Bronchial epithelial cell (primary cell): ENCODE measurements at regions not wholly inside any gene's neighbourhood (a gene's known extent, or its start where the extent isn't known, plus 50 kb on each side); places are given as distances from the start of the nearest gene placed in this dataset.

Experiments
- DNase-seq: peaks from one replicate; pipeline ENCODE4 v3.0.0-alpha.2; 2010; ENCODE audit warnings: low read depth
- FAIRE-seq: peaks from 2 replicates; lab custom pipeline; 2011; peaks lifted over from hg19 to GRCh38; lab: Jason Lieb, UNC
- H3K27me3 ChIP-seq: 2 replicates; pipeline ENCODE4 v1.5.1; 2011; ENCODE audit warnings: low read length; ENCODE audit not compliant: control insufficient read depth, insufficient read depth
- H3K36me3 ChIP-seq: 2 replicates; pipeline ENCODE4 v1.5.1; 2011; ENCODE audit warnings: low read length; ENCODE audit not compliant: control insufficient read depth, insufficient read depth
- H3K4me3 ChIP-seq: 2 replicates; pipeline ENCODE4 v1.5.1; 2011; ENCODE audit warnings: mild to moderate bottlenecking, low read depth, low read length, control low read depth
- TF ChIP-seq, protein P1 (sequence below): IDR thresholded peaks from 2 replicates; pipeline ENCODE4 v1.5.1; 2011; ENCODE audit warnings: mild to moderate bottlenecking, moderate library complexity, low read length, control low read depth, inconsistent platforms; ENCODE audit not compliant: insufficient read depth, severe bottlenecking

DNA sequence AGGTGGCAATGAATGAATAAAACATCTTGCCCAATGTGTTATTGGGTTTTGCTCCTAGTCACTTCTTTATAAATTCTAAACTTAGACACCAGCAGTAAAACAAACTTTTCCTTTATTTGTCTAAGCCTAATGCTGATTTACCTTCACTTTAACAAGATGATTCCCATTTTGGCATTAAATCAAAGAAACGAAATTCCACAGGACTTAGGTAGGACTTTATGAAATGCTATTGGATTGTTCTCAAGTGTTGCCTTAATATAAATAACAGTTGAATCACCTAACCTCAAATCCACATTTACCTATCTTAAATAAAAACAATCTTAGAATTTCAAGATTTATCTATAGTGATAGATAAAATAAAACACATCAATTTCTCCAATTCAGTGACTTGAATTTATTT, 831.8 kb downstream of the EPHA7 start:
- DNase-seq (peak; percentile 54), FAIRE-seq (no peak)
- TF ChIP-seq, protein P1, sequence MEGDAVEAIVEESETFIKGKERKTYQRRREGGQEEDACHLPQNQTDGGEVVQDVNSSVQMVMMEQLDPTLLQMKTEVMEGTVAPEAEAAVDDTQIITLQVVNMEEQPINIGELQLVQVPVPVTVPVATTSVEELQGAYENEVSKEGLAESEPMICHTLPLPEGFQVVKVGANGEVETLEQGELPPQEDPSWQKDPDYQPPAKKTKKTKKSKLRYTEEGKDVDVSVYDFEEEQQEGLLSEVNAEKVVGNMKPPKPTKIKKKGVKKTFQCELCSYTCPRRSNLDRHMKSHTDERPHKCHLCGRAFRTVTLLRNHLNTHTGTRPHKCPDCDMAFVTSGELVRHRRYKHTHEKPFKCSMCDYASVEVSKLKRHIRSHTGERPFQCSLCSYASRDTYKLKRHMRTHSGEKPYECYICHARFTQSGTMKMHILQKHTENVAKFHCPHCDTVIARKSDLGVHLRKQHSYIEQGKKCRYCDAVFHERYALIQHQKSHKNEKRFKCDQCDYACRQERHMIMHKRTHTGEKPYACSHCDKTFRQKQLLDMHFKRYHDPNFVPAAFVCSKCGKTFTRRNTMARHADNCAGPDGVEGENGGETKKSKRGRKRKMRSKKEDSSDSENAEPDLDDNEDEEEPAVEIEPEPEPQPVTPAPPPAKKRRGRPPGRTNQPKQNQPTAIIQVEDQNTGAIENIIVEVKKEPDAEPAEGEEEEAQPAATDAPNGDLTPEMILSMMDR = no peak
- Histone ChIP-seq H3K27me3 (no peaks in the 10 kb centered on the region), H3K36me3 (no peaks in the 10 kb centered on the region), H3K4me3 (no peak overlapping the region)

- no peak overlapping the region for H3K4me3 ChIP-seq
- TF ChIP-seq, protein P1 = no peak
- no peaks in the 10 kb centered on the region for H3K27me3 ChIP-seq
- DNase-seq (no peak), FAIRE-seq (no peak)
- no peaks in the 10 kb centered on the region for H3K36me3 ChIP-seq
Observed at GRCh38 chr6:92586236-92586977, 833.0 kb downstream of the EPHA7 start.

GRCh38 chr6:92582211-92582610, 837.1 kb downstream of the EPHA7 start:
- DNase-seq (peak; percentile 2), FAIRE-seq (no peak)
- TF ChIP-seq, protein P1 = no peak

DNA sequence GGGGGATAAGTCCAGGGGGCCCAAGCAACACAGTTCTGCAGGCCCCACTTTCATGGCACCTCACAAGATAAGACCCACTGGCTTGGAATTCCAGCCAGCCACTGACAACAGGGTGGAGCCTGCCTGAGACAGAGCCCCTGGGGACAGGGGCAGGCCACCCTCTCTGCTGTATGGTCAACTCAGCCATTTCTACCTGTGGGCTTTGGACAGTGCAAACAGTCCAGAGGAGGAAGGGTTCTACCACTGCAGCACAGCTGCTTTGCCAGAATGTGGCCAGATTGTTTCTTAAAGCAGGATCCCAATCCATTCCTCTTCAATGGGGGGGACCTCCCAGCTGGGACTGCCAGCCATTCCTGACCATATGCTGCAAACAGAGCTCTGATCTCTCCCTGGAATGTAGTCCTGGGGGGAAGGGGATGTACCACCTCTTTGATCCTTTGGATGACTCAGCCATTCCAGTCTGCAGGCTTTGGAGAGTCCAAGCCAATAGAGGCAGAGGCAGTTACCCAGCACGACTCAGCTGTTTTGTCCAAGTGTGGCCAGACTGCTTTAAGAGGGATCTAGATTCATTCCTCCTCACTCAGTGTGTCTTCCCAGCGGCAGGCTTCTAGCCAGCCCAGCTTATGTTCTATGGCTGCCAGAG, 842.2 kb downstream of the EPHA7 start:
- DNase-seq (no peak), FAIRE-seq (no peak)
- H3K27me3 ChIP-seq = no peaks in the 10 kb centered on the region
- TF ChIP-seq, protein P1 = no peak
- H3K36me3 ChIP-seq = no peaks in the 10 kb centered on the region
- H3K4me3 ChIP-seq = no peak overlapping the region

More at GRCh38 chr6:92582211-92582610, 837.1 kb downstream of the EPHA7 start:
- Histone ChIP-seq H3K36me3 (no peaks in the 10 kb centered on the region), H3K4me3 (no peak overlapping the region), H3K27me3 (no peaks in the 10 kb centered on the region)

DNA sequence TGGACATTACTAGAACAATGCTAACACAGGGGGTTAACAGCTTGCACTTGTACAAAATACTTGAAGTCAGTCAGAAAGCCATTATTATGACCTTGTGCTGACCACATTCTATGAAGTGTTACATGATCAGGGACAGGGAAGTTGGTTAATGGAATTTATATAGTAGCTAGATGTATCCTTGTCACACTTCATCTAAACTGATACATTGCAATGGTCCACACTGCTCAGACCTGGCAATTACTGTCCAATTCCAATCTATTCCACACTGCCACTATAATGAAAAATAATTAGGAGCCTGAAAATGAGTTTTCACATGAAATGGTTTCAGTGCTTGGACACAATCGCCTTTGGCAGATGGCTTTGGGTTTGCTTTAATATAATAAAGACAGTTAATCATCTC, 850.8 kb downstream of the EPHA7 start:
- TF ChIP-seq, protein P1 = no peak

More for the DNA sequence above, 850.8 kb downstream of the EPHA7 start:
- Histone ChIP-seq H3K36me3 (no peaks in the 10 kb centered on the region), H3K27me3 (no peaks in the 10 kb centered on the region), H3K4me3 (no peak overlapping the region)
- DNase-seq (no peak), FAIRE-seq (no peak)
